ENCODE measurements at regions not wholly inside any gene's neighbourhood (a gene's known extent, or its start where the extent isn't known, plus 50 kb on each side); places are given as distances from the start of the nearest gene placed in this dataset.

DNA sequence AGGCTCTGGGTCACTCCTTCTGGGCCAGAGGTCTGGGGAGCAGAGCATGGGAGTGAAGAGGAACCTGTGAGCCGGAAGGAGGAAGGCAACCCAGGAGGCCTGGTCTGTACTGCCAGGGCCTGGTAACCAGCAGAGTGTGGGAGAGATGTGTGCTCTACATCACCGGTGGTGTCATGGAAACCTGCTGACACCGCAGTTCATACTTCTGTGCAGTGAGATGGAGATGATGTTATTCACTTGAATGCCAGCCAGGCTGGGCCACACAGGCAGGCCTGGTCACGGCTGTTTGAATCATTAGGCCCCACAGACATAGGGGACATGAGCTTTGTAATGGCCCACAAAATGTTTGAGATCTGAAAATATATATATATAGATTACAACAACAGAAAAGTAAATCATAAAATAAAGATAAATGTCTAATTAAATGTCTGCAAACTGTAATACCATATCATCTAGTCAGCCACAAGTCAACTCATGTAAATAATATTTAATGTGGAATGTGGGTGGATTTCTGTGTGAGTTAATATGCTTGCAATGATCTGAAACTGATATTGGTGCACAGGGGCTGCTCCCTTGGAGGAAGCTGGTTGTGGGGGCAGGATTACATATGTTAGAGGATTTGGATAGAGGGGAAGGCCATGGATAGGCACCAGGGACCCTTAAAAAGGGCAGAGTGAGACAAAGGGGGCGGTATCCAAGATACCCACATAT is 108.5 kb upstream of the PFN2 start:
- H3K4me2 ChIP-seq: no peak overlapping the region
- no peaks in the 10 kb centered on the region for H4K20me1 ChIP-seq
- no peaks in the 10 kb centered on the region for H3K4me1 ChIP-seq
- no peaks in the 10 kb centered on the region for H3K36me3 ChIP-seq
- peaks cover 9% of the 10 kb centered on the region for H3K9me3 ChIP-seq
- no peak overlapping the region for H3K27ac ChIP-seq
- H3K27me3 ChIP-seq: no peaks in the 10 kb centered on the region
- TF ChIP-seq Cebpa-rat (IDR thresholded peaks at IDR 0.05): no peak
- H3K9ac ChIP-seq: no peak overlapping the region
- no peak overlapping the region for H3K4me3 ChIP-seq

DNA sequence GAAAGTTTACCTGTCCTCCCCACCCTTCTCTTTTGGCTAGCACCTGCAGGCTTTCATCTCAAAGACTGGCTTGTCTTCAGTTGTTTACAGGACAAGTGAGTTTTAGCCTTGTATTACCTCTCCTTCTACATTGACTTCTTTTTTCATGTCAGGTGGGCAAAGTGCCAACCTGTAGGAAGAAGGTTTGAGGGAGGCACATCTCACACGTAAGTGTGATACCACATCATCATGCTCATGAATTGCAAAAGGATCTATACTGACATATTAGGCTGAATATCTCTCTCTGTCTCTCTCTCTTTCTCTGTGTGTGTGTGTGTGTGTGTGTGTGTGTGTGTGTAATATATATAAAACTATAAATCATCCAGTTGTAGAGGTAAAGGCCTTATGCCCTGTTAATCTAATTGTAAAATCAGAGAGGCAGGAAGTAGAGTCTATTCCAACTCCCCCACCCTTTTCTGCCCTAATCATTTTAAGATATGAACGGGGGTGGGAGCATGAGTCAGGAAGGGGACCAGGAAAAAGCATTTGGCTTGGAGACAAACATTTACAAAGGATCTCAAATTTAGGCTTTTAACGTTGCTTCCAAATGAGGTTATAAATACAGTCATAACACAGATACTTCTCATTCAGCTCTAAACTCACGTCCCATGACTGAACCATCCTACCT is 107.0 kb upstream of the PFN2 start:
- Histone ChIP-seq H3K36me3 (no peaks in the 10 kb centered on the region), H3K4me1 (no peaks in the 10 kb centered on the region), H3K4me2 (no peak overlapping the region), H3K9ac (no peak overlapping the region), H3K4me3 (no peak overlapping the region), H3K27ac (no peak overlapping the region), H3K27me3 (no peaks in the 10 kb centered on the region), H4K20me1 (no peaks in the 10 kb centered on the region), H3K9me3 (peaks cover 9% of the 10 kb centered on the region)
- TF ChIP-seq Cebpa-rat (IDR thresholded peaks at IDR 0.05): no peak

DNA sequence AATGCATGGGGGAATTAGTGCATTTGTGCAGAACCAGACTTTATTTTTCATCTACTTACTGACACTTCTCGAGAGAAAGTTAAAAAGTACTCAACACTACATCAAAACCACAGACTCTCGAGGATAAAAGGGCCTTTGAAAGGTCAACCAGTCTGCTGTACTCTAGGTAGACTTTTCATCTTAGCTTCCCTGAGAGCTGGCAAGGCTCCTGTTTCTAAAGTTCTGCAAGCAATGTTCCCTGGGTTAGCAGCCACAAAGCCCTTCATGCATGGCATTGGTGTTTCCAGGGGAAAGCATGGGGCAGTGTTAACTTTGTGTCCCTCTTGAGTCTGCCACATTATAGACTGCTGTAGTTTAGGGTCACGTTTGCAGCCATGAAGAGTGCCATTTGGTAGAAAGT is 106.4 kb upstream of the PFN2 start:
- Histone ChIP-seq H3K4me2 (no peak overlapping the region), H4K20me1 (no peaks in the 10 kb centered on the region), H3K36me3 (no peaks in the 10 kb centered on the region), H3K4me3 (no peak overlapping the region), H3K27me3 (no peaks in the 10 kb centered on the region), H3K9me3 (peaks cover 9% of the 10 kb centered on the region), H3K27ac (no peak overlapping the region), H3K9ac (no peak overlapping the region), H3K4me1 (no peaks in the 10 kb centered on the region)
- no peak for TF ChIP-seq Cebpa-rat (IDR thresholded peaks at IDR 0.05)

DNA sequence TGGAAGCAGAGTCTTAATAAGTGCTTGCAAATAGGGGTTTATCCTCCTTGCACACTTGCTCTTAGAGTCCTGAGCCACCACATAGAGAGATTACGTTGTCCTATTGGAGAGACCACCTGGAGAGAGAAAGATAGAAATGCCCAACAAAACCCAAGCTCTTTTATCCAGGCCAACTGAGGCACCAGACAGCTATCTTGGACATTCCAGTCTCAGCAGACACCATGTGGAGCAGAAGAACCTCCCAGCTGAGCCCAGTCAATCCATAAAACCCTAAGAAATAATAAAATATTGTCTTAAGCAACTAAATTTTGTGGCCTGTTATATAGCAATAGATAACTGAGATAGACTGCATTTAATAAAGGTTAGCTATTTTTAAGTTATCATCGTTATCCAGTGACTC is 105.7 kb upstream of the PFN2 start:
- Histone ChIP-seq H3K36me3 (no peaks in the 10 kb centered on the region), H3K9me3 (peaks cover 9% of the 10 kb centered on the region), H3K4me1 (no peaks in the 10 kb centered on the region), H3K9ac (no peak overlapping the region), H3K4me2 (no peak overlapping the region), H4K20me1 (no peaks in the 10 kb centered on the region), H3K4me3 (no peak overlapping the region), H3K27ac (no peak overlapping the region), H3K27me3 (no peaks in the 10 kb centered on the region)
- no peak for TF ChIP-seq Cebpa-rat (IDR thresholded peaks at IDR 0.05)

- no peak overlapping the region for H3K4me2 ChIP-seq
- H3K9ac ChIP-seq: no peak overlapping the region
- H3K27ac ChIP-seq: no peak overlapping the region
- peaks cover 9% of the 10 kb centered on the region for H3K9me3 ChIP-seq
- no peak overlapping the region for H3K4me3 ChIP-seq
- no peaks in the 10 kb centered on the region for H4K20me1 ChIP-seq
- no peak for TF ChIP-seq Cebpa-rat (IDR thresholded peaks at IDR 0.05)
- H3K36me3 ChIP-seq: no peaks in the 10 kb centered on the region
- no peaks in the 10 kb centered on the region for H3K4me1 ChIP-seq
- no peaks in the 10 kb centered on the region for H3K27me3 ChIP-seq
Observed at GRCh38 chr3:150075417-150075865, 104.7 kb upstream of the PFN2 start.

DNA sequence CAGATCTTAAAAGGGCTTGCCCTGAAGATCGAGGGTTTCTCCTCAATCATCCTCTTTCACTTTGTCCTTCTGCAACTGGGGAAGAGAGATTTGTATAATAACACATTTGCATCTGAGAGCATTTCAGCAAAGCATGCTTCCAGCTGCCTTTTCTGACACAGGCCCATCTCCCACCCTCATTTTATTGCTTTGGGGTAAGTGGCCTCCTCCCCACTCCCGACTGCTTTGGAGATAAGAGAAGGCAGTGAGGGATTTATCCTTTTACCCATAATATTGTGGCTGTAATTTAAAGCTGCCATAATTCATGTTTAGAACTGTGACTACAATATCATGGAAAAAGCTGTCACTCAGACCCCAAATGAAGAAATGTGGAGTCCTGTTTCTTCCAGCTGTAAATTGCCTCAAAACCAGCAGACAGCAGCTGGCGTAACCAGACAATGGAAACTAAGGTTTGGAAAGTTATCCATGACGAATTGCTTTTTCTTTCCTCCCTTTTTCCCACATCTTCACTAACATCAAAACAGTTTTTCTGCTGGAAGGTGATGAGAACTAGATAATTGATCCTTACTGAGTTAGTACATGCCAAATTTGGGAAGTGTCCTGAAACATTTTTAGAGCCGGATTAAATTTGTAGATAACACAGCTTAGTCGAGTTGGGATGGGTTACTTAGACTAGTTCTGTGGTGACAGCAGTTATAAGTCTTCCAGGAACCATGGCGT is 104.2 kb upstream of the PFN2 start:
- Histone ChIP-seq H3K9me3 (peaks cover 9% of the 10 kb centered on the region), H3K4me3 (no peak overlapping the region), H3K27me3 (no peaks in the 10 kb centered on the region), H3K4me2 (no peak overlapping the region), H3K36me3 (no peaks in the 10 kb centered on the region), H3K4me1 (no peaks in the 10 kb centered on the region), H3K9ac (no peak overlapping the region), H3K27ac (no peak overlapping the region), H4K20me1 (no peaks in the 10 kb centered on the region)
- no peak for TF ChIP-seq Cebpa-rat (IDR thresholded peaks at IDR 0.05)

GRCh38 chr3:150074277-150074676 is 103.6 kb upstream of the PFN2 start:
- Histone ChIP-seq H3K9ac (no peak overlapping the region), H3K36me3 (no peaks in the 10 kb centered on the region), H3K4me1 (no peaks in the 10 kb centered on the region), H4K20me1 (no peaks in the 10 kb centered on the region), H3K27me3 (no peaks in the 10 kb centered on the region), H3K9me3 (peaks cover 9% of the 10 kb centered on the region), H3K4me3 (no peak overlapping the region), H3K4me2 (no peak overlapping the region), H3K27ac (no peak overlapping the region)
- TF ChIP-seq Cebpa-rat (IDR thresholded peaks at IDR 0.05): no peak

GRCh38 chr3:150073513-150073912 is 102.8 kb upstream of the PFN2 start:
- H3K4me2 ChIP-seq: no peak overlapping the region
- no peaks in the 10 kb centered on the region for H3K4me1 ChIP-seq

DNA sequence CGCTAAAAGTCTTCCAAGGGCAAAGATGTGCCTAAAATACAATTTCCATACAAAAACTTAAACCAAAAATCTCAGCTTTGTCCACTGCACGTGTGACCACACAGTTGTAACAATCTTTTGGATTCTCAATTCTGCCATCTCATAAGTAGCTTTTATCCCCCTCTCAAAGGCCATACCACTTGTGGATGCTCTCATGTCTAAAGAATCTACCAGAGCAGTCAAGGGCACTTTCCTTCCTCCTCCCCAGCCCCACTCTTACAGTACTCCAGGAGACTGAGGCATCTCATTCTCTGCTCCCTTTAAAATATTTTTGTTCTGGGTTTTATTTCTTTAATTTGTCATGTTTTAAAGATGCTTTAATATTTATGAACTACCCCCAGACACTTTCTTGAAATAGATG is 102.3 kb upstream of the PFN2 start:
- TF ChIP-seq Cebpa-rat (IDR thresholded peaks at IDR 0.05): no peak
- Histone ChIP-seq H3K9me3 (peaks cover 9% of the 10 kb centered on the region), H3K9ac (no peak overlapping the region), H3K4me3 (no peak overlapping the region), H4K20me1 (no peaks in the 10 kb centered on the region), H3K4me2 (no peak overlapping the region), H3K36me3 (no peaks in the 10 kb centered on the region), H3K4me1 (no peaks in the 10 kb centered on the region), H3K27ac (no peak overlapping the region), H3K27me3 (no peaks in the 10 kb centered on the region)

More at GRCh38 chr3:150073513-150073912, 102.8 kb upstream of the PFN2 start:
- no peak for TF ChIP-seq Cebpa-rat (IDR thresholded peaks at IDR 0.05)
- Histone ChIP-seq H3K9ac (no peak overlapping the region), H3K27me3 (no peaks in the 10 kb centered on the region), H3K27ac (no peak overlapping the region), H3K36me3 (no peaks in the 10 kb centered on the region), H3K4me3 (no peak overlapping the region), H3K9me3 (peaks cover 9% of the 10 kb centered on the region), H4K20me1 (no peaks in the 10 kb centered on the region)

GRCh38 chr3:150072576-150072975 is 101.9 kb upstream of the PFN2 start:
- Histone ChIP-seq H4K20me1 (no peaks in the 10 kb centered on the region), H3K4me2 (no peak overlapping the region), H3K27me3 (no peaks in the 10 kb centered on the region), H3K4me1 (no peaks in the 10 kb centered on the region), H3K36me3 (no peaks in the 10 kb centered on the region), H3K9me3 (peaks cover 9% of the 10 kb centered on the region), H3K4me3 (no peak overlapping the region), H3K9ac (no peak overlapping the region), H3K27ac (no peak overlapping the region)
- no peak for TF ChIP-seq Cebpa-rat (IDR thresholded peaks at IDR 0.05)

All from BLaER1 (cell line).